Gastrocnemius medialis (tissue), 4 donors: ENCODE measurements at regions not wholly inside any gene's neighbourhood (a gene's known extent, or its start where the extent isn't known, plus 50 kb on each side); places are given as distances from the start of the nearest gene placed in this dataset.

Source experiments
- ATAC-seq, 2 donors: fragments of 150-250 bp; one replicate each; pipeline ENCODE4 v1.9.1; 2016
- DNase-seq, 2 donors: peaks; one replicate each; pipeline ENCODE4 v3.0.0-alpha.2; 2019
- H3K27ac ChIP-seq, 4 donors: fragments of 200-600 bp; sonication (generic); 1 replicate in 1 of 4; 2 replicates in 3 of 4; pipeline ENCODE4 v1.5.1; 2016 to 2018; ENCODE audit warnings: mild to moderate bottlenecking in 2 of 4, moderate library complexity in 1 of 4
- H3K27me3 ChIP-seq, 3 donors: fragments of 200-600 bp; sonication (generic) in 2 of 3; 1 replicate in 1 of 3; 2 replicates in 2 of 3; pipeline versions ENCODE4 v1.5.1 to v1.6.0; 2016 to 2019; ENCODE audit warnings: mild to moderate bottlenecking in 1 of 3, moderate library complexity in 1 of 3
- H3K36me3 ChIP-seq, 2 donors: fragments of 200-600 bp; sonication (generic) in 1 of 2; one replicate each; pipeline ENCODE4 v1.5.1; 2017 to 2018
- H3K4me1 ChIP-seq, 2 donors: fragments of 200-600 bp; sonication (generic) in 1 of 2; one replicate each; pipeline ENCODE4 v1.5.1; 2016 to 2017; ENCODE audit warnings: mild to moderate bottlenecking in 2 of 2
- H3K4me3 ChIP-seq, 4 donors: fragments of 200-600 bp; sonication (generic) in 3 of 4; 1 replicate in 1 of 4; 2 replicates in 3 of 4; pipeline ENCODE4 v1.5.1; 2016 to 2019; ENCODE audit warnings: mild to moderate bottlenecking in 2 of 4
- H3K9me3 ChIP-seq, 3 donors: fragments of 200-600 bp; sonication (generic) in 2 of 3; 1 replicate in 1 of 3; 2 replicates in 2 of 3; pipeline ENCODE4 v1.5.1; 2016 to 2019
- POLR2A ChIP-seq, 2 donors: fragments of 450-650 bp; IDR thresholded peaks; one replicate each; pipeline ENCODE4 v1.6.1; 2017; ENCODE audit warnings: antibody characterized with exemption in 2 of 2, mild to moderate bottlenecking in 2 of 2, moderate library complexity in 2 of 2
- in situ Hi-C, 4 donors: fragments of 200-750 bp; cut with MboI; loops; one replicate each; pipeline versions ENCODE4 v1.15.0 to v1.8.0; 2017; ENCODE audit warnings: low sequenced_read_pairs in 4 of 4
- intact Hi-C: fragments of 100-400 bp; cut with DNase I; formaldehyde crosslinking; loops from one replicate; pipeline ENCODE4 v1.15.1; 2023; ENCODE audit warnings: low total_unique reads
- TF ChIP-seq, protein P1 (sequence below), 5 experiments: fragments of 450-650 bp in 3 of 5; fragments of 200-600 bp in 2 of 5; sonication (generic) in 2 of 5; IDR thresholded peaks in 4 of 5; conservative IDR thresholded peaks in 1 of 5; 1 replicate in 4 of 5; 2 replicates in 1 of 5; pipeline ENCODE4 v1.5.1; 2016 to 2019; ENCODE audit warnings: antibody characterized with exemption in 5 of 5, mild to moderate bottlenecking in 3 of 5, moderate library complexity in 3 of 5

DNA sequence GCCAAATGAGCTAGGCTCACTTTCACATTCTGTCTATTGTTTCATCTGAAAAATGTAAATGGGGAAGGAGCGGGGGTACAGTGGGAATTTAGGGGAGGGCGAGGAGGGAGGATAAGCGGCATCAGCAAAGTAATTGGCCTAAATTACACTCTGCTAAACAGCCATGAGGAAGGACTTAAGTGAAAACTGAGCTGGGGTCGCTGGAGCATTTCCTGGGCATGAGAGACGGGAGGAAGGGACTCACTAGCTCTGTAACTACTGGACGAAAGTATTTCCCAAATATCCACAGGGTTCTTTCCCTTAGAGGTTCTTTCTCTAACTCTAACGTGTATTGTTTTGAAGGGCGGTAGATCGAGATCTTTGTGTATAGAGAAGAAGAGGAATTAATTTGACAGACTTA, 418.0 kb downstream of the SOX2 start:
- ATAC-seq, result no peak
- Histone ChIP-seq H3K4me3 (no peak overlapping the region), H3K4me1 (no peaks in the 10 kb centered on the region), H3K27me3 (no peaks in the 10 kb centered on the region), H3K36me3 (no peaks in the 10 kb centered on the region), H3K27ac (no peak overlapping the region), H3K9me3 (no peaks in the 10 kb centered on the region)
- no peak for DNase-seq
- no peak for TF ChIP-seq POLR2A (IDR thresholded peaks at IDR 0.05)
- TF ChIP-seq, protein P1, sequence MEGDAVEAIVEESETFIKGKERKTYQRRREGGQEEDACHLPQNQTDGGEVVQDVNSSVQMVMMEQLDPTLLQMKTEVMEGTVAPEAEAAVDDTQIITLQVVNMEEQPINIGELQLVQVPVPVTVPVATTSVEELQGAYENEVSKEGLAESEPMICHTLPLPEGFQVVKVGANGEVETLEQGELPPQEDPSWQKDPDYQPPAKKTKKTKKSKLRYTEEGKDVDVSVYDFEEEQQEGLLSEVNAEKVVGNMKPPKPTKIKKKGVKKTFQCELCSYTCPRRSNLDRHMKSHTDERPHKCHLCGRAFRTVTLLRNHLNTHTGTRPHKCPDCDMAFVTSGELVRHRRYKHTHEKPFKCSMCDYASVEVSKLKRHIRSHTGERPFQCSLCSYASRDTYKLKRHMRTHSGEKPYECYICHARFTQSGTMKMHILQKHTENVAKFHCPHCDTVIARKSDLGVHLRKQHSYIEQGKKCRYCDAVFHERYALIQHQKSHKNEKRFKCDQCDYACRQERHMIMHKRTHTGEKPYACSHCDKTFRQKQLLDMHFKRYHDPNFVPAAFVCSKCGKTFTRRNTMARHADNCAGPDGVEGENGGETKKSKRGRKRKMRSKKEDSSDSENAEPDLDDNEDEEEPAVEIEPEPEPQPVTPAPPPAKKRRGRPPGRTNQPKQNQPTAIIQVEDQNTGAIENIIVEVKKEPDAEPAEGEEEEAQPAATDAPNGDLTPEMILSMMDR (IDR thresholded peaks at IDR 0.05 in 4 of 5, conservative IDR thresholded peaks at IDR 0.05 in 1 of 5), result no peak
- intact Hi-C loops, result no loop called here
- in situ Hi-C loops, result no loop called here

DNA sequence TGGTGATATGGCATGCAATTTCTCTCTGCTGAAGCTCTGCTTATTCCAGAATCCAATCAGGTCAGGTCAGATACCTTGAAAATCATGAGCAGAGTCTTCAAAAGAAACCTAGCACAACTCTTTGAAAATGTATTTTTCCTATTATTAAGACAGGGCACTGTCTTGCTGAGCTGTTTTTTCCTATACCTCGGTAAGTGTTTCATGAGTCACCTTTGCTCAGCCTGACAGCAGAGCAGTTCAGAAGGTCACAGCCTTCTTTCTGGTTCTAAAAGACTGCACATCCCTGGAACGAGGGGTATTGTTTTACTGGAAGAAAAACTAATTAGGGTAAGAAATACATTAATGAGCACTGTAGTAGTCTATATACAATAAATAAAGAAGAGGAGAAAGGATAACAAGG, 422.0 kb downstream of the SOX2 start:
- H3K27ac ChIP-seq, result no peak overlapping the region
- H3K4me3 ChIP-seq, result no peak overlapping the region
- no peaks in the 10 kb centered on the region for H3K27me3 ChIP-seq
- ATAC-seq (no peak), DNase-seq (no peak)
- intact Hi-C loops, result no loop called here
- H3K4me1 ChIP-seq, result no peaks in the 10 kb centered on the region
- in situ Hi-C loops, result no loop called here
- H3K36me3 ChIP-seq, result no peaks in the 10 kb centered on the region
- TF ChIP-seq POLR2A (IDR thresholded peaks at IDR 0.05), result no peak
- TF ChIP-seq, protein P1 (IDR thresholded peaks at IDR 0.05 in 4 of 5, conservative IDR thresholded peaks at IDR 0.05 in 1 of 5), result no peak
- H3K9me3 ChIP-seq, result no peaks in the 10 kb centered on the region

DNA sequence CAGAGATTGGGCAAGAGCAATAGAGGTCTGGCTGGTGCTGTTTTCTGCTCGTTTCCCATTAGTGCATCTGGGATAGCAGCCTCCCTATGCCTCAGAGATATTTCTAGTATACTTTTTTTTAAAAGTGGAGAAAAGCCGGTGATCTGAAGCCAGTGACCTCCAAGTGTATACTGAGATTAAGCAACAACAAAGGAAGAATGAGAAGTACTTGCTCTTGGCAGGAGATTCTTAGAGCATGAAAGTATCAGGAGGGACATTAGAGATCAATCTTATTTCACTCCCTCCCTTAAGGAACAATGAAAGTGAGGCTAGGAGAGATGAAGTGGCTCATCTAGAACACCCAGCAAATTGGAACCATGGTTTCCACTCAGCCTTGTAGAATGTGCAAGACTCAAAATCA, 423.3 kb downstream of the SOX2 start:
- ATAC-seq, result no peak
- H3K27me3 ChIP-seq, result no peaks in the 10 kb centered on the region
- intact Hi-C loops, result no loop called here
- no peak overlapping the region for H3K4me3 ChIP-seq
- no peaks in the 10 kb centered on the region for H3K4me1 ChIP-seq
- H3K27ac ChIP-seq, result no peak overlapping the region
- TF ChIP-seq, protein P1 (IDR thresholded peaks at IDR 0.05 in 4 of 5, conservative IDR thresholded peaks at IDR 0.05 in 1 of 5), result no peak
- TF ChIP-seq POLR2A (IDR thresholded peaks at IDR 0.05), result no peak
- in situ Hi-C loops, result no loop called here
- H3K9me3 ChIP-seq, result no peaks in the 10 kb centered on the region
- no peaks in the 10 kb centered on the region for H3K36me3 ChIP-seq
- no peak for DNase-seq

DNA sequence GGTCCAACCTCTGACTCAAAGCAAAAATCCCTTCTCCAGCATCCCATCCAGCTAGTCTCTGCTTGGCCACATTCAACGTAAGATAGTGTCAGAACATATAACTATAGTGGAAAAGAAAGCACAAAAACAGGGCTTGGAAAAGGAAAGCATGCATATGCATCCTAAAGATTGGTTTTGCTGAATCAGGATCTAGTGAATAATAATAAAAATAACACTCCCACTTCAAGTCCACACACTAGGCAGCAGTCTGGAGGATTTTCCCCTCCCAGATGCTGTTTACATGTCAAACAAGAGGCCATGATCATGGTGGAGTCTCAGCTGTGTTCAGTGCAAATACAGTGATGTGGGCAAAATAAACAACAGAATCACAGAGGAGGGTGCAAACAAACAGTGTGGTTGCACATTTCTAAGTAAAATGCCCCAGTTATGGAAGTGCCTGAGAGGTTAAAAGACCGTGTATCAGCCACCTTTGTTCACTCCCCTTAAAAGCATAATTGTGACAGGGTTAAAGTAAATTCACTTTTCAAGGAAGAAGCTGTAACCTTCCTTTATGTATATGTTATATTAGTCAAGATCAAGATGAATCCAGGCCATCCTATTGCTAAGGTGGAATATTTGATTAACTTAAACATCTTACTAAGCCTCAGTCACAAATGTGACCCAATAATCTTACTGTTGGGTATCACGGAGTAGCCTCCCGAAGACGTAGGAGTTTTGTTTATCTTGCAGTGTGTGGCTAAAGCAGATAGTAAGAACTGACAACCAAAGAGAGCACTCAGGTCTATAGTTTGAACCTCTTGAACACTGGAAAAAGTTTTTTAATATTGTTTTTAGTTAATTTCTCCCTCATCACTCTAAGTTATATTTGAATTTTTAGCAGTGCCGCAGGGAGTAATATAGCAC, 424.5 kb downstream of the SOX2 start:
- no peaks in the 10 kb centered on the region for H3K4me1 ChIP-seq
- H3K27ac ChIP-seq, result no peak overlapping the region
- no peak for ATAC-seq
- no peaks in the 10 kb centered on the region for H3K36me3 ChIP-seq
- no peaks in the 10 kb centered on the region for H3K9me3 ChIP-seq
- TF ChIP-seq POLR2A (IDR thresholded peaks at IDR 0.05), result no peak
- TF ChIP-seq, protein P1 (IDR thresholded peaks at IDR 0.05 in 4 of 5, conservative IDR thresholded peaks at IDR 0.05 in 1 of 5), result no peak
- intact Hi-C loops, result no loop called here
- H3K4me3 ChIP-seq, result no peak overlapping the region
- in situ Hi-C loops, result no loop called here
- no peaks in the 10 kb centered on the region for H3K27me3 ChIP-seq
- no peak for DNase-seq
